BJ (cell line): ENCODE measurements at regions not wholly inside any gene's neighbourhood (a gene's known extent, or its start where the extent isn't known, plus 50 kb on each side); places are given as distances from the start of the nearest gene placed in this dataset.

Experiments
- CTCF ChIA-PET: fragments of 350-600 bp; formaldehyde crosslinking; extraction: SDS; loops from one replicate; lab custom pipeline; 2021; ENCODE audit warnings: antibody characterized with exemption, inconsistent platforms; lab: Yijun Ruan, JAX
- POLR2A ChIA-PET: fragments of 300-600 bp; sonication (Branson Sonifier 250); formaldehyde crosslinking; extraction: SDS; loops from one replicate; lab custom pipeline; 2021; ENCODE audit warnings: antibody characterized with exemption; lab: Charles Lee
- DNase-seq: peaks from one replicate; pipeline ENCODE4 v3.0.0-alpha.2; 2011; ENCODE audit warnings: low read depth
- H3K27me3 ChIP-seq: 2 replicates; pipeline ENCODE4 v1.6.0; 2011; ENCODE audit warnings: low read length; ENCODE audit not compliant: control insufficient read depth, insufficient read depth
- H3K36me3 ChIP-seq: 2 replicates; pipeline ENCODE4 v1.5.1; 2011; ENCODE audit warnings: low read length; ENCODE audit not compliant: control insufficient read depth, insufficient read depth
- H3K4me3 ChIP-seq: 2 replicates; pipeline ENCODE4 v1.5.1; 2011; ENCODE audit warnings: low read depth, mild to moderate bottlenecking, control low read depth, low read length
- TF ChIP-seq, protein P1 (sequence below): IDR thresholded peaks from 2 replicates; pipeline ENCODE4 v1.5.1; 2011; ENCODE audit warnings: low read depth, mild to moderate bottlenecking, control low read depth, inconsistent platforms, low read length, moderate library complexity; ENCODE audit not compliant: insufficient read depth

DNA sequence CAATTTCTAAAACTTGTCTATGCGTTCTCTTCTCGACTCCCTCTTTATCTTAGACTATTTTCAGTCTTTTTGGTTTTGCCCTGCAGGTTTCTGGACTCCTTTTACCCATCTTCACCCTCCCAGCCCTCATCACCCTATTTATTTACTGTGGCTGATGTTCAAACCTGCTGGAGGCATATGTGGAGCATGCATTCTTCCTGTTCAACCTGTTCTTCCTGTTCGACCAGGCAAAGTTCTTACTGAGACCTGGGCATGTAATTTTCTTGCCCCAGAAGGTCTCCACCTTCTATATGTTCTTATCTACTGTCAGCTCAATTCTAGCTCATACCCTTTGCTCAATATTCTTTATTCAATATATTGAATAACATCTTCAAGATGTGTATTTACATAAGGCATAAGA lies 69.4 kb upstream of the AGA start:
- no peak for DNase-seq
- Histone ChIP-seq H3K36me3 (no peaks in the 10 kb centered on the region), H3K27me3 (no peaks in the 10 kb centered on the region), H3K4me3 (no peak overlapping the region)
- POLR2A ChIA-PET: no interaction called here
- CTCF ChIA-PET: no interaction called here
- TF ChIP-seq, protein P1, sequence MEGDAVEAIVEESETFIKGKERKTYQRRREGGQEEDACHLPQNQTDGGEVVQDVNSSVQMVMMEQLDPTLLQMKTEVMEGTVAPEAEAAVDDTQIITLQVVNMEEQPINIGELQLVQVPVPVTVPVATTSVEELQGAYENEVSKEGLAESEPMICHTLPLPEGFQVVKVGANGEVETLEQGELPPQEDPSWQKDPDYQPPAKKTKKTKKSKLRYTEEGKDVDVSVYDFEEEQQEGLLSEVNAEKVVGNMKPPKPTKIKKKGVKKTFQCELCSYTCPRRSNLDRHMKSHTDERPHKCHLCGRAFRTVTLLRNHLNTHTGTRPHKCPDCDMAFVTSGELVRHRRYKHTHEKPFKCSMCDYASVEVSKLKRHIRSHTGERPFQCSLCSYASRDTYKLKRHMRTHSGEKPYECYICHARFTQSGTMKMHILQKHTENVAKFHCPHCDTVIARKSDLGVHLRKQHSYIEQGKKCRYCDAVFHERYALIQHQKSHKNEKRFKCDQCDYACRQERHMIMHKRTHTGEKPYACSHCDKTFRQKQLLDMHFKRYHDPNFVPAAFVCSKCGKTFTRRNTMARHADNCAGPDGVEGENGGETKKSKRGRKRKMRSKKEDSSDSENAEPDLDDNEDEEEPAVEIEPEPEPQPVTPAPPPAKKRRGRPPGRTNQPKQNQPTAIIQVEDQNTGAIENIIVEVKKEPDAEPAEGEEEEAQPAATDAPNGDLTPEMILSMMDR: no peak

DNA sequence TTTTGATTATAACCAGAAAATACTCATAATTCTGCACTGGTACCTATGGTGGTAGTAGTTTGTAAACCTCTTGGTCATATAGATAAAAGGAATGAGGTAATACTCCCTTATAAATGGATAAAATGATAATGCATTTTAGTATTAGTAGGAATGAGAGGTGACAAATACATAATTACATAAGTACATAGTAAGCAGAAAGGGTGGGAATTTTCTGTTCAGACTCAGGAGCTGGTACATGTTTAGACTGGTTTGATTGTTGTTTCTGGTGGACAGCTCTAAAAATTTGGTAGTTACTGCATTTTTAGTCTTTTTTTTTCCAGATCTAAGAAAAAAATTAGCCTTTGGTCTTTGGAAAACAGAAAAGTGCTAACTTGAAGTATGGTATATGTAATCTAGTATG lies 70.4 kb upstream of the AGA start:
- no peak for DNase-seq

DNA sequence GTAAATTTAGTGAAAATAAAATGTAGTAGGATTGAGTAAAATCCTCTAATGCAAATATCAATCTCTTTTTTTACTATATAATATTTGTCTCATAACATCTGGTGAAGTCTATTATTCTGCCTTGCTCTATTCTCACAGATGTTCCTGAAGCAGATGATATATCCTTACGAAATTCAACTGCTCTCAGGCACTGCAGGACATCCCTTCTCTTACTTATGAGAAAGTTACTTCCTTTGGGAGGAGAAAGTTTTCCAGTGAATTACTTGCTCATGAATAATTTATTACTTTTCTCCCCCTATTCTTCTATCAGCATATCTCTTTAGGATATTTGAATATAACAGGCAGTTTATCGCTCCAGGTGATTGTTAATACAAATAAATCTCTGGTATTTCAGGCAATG lies 75.6 kb upstream of the AGA start:
- TF ChIP-seq, protein P1: no peak
- CTCF ChIA-PET: no interaction called here
- H3K4me3 ChIP-seq: no peak overlapping the region
- no peaks in the 10 kb centered on the region for H3K27me3 ChIP-seq
- no peaks in the 10 kb centered on the region for H3K36me3 ChIP-seq
- DNase-seq: no peak
- POLR2A ChIA-PET: no interaction called here

More for the DNA sequence above, 70.4 kb upstream of the AGA start:
- no peaks in the 10 kb centered on the region for H3K36me3 ChIP-seq
- ChIA-PET CTCF (interaction anchor here (1.1 kb wide), 1 partner anchor 9 kb away, joined by 4 read pairs; no protein-coding TSS in a partner anchor), POLR2A (no interaction called here)
- TF ChIP-seq, protein P1: no peak
- no peak overlapping the region for H3K4me3 ChIP-seq
- H3K27me3 ChIP-seq: no peaks in the 10 kb centered on the region

DNA sequence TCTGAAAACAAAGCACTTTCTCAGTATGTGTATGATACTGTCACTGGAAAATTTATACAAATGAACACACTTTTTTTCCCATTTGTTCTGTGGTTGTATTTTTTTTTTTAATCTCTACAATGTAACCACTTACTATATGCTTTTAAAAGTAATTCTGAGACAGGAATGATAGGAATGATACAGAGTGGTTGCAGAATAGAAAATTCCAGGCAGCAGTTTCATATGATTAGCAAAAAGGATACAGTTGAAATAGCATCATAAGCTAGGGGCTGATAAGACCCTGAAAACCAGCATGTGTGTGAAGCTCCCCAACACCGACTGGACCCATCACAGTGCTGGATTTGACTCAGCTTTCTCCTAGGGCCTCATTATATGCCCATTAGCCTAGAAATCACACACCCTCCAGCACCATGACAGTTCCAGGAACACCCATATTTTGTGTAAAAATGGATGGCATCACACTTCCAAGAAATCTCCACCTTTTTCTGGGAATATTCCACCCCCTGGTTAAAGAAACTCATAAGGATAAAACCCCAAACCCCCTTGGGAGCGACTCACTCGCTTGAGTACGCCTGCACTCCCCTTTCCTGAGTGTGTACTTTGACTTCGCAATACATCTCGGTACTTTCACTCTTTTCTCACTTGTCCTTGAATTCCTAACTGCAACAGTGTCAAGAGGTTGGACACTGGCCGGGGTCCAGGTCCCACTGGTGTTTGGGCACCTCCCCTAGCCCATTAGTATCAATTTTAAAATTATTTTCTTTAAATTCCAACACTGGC lies 77.4 kb upstream of the AGA start:
- Histone ChIP-seq H3K4me3 (no peak overlapping the region), H3K36me3 (no peaks in the 10 kb centered on the region), H3K27me3 (no peaks in the 10 kb centered on the region)
- ChIA-PET CTCF (no interaction called here), POLR2A (interaction anchor here (0.6 kb wide), 1 partner anchor 77 kb away, joined by 3 read pairs; no protein-coding TSS in a partner anchor)
- TF ChIP-seq, protein P1: no peak
- DNase-seq: no peak

DNA sequence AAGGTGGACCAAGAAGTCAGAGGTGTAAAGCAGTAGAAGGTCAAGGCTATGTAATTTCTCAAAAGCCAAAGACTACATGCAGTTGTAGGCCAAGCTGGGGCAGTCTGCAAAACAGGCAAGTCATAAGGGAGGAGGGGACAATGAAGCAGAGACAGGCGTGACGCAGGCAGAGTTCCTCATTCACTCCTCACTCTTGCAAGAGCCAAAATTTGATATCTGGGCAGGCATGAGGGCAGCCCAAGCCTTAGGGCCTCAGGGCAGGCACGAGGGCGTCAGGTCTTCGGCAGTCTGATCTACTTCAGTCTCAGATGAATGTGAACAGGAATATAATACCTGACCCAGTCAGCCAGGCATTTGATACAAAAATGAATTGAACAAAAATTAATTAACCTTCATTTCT lies 86.4 kb upstream of the AGA start:
- H3K36me3 ChIP-seq: no peaks in the 10 kb centered on the region
- H3K4me3 ChIP-seq: no peak overlapping the region
- ChIA-PET POLR2A (no interaction called here), CTCF (no interaction called here)
- TF ChIP-seq, protein P1: no peak
- no peak for DNase-seq
- no peaks in the 10 kb centered on the region for H3K27me3 ChIP-seq
